Hematopoietic multipotent progenitor cell treated with erythropoietin and hydrocortisone succinate and interleukin-3 and kit ligand, for 17 days (in vitro differentiated cells): ENCODE measurements at regions not wholly inside any gene's neighbourhood (a gene's known extent, or its start where the extent isn't known, plus 50 kb on each side); places are given as distances from the start of the nearest gene placed in this dataset.

Experiments
- DNase-seq: peaks from one replicate; pipeline ENCODE4 v3.0.0-alpha.2; 2015; ENCODE audit warnings: low spot score

DNA sequence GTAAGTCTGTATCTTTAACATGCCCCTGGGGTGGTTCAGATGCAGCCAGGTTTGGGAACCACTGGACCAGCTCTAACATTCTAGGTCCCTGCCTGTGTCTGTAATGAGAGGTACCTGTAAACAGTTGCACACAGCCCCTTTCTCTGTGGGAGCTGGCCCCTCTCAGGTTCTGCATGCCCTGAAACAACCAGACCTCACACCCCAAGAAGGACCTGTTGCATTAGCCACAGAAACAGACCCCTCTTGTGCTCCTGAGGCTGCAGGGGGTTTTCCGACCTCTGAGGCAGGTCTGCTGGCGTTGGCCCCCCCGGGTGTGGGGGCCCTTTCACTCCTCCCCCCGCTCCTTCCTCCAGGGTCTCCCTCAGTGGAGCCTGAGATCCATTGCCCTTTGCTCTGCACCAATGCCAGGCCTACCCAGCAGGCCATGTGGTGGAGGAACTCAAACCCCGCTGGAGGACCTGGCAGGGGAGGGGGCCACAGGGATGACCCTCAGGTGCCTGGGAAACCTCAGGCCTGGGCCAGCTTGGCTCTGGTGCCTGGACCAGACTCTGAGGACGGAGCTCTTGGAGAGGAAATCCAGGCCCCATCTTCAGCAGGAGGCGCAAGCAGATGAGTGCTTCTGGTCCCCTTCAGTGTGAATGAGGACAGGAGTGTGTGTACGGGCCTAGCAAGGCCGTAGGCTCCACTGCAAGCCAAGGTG, 61.4 kb upstream of the PJA1 start:
- no peak for DNase-seq

DNA sequence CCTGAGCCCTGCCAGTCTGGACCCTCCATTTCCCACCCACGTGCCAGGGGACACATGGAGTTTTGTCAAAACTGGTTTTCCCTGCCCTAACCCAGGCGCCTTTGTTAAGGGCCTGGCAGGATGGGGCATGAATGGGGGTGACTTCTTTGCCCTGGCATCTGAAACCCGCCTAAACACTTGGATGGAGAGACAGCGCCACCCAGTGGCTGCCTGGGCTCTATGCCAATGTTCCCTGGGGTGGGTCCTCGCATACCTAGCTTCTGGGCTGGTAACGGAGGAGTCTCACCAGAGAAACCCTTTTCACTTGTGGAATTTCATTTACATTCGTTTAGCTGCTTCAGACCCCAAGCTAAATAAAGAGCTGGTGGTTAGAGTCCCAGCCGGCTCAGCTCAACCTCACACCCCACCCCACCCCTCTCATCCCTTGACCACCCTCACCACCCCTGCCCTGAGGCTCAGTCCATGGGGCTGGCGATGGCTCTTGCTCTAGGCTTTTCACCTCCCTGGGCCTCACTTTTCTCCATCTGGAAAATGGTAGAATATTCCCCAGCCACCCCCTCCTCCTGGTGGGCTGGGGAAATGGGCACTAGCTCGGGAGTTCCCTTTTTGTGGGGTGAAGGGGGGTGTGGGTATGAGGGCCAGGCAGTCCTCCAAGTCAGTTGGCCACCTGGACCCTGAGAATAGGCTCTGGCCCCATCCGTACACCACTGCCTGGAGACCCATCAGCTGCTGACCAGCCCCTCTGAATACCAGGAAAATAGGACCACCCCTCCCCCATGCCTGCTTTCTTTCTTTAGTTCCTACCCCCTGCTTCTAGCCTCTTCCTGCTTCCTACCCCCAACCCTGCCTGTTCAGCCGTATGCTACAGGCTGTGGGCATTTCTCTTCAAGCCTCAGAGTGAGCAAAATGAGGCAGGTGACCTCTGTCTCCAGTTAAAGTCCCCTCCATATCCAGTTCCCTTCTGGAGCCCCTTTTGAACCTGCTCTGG, 57.1 kb upstream of the PJA1 start:
- peak; percentile 39 for DNase-seq

- no peak for DNase-seq
Measured at GRCh38 chrX:69221239-69222102, 56.2 kb upstream of the PJA1 start.

DNA sequence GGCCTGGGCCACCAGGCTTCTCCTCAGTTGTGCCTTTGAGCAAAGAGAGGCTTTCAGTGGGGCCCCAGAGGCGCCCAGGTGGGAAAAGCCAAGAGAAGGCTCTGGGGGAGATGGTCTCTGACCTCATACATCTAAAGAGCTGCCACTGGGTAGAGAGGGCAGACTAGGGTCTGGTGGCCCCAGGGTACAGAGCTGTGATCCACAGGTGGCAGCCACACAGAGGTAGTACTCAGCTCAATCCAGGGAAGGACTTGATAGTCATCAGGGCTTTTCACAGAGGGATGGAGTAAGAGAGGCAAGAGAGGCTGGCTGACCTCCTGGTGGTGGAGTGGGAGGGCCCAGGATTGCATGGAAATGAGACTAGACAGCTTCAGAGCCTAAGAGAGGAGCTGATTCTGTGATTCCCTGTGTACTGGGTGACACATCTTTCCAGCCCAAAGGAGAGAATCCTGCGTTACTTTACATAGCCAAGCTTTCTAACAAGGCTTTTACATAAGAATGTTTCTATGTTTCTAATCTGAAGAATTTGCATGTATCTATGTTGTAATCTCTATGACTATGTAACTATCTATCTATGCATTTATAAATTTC, 53.2 kb upstream of the PJA1 start:
- DNase-seq = no peak

DNA sequence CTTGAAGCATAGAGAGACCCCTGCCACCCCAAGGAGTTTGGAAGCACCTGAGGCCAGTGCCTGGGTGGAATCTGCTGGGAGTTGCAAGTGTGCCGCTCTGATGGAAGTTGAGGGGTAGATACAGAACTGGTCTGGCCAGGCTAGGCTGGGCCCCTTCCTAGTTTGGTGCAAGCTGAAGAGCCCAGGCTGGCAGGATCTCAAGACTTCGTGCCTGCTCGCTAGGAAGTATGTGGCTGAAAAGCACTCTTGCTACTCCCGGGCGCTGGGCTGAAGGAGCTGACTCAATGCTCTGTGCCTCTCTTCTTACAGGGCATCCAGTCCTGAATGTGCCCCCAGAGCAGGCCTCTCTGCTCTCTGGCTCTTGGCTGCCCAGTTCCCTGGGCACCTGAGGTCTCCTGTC, 51.7 kb upstream of the PJA1 start:
- no peak for DNase-seq

GRCh38 chrX:69216446-69216845, 51.2 kb upstream of the PJA1 start:
- DNase-seq = no peak

DNA sequence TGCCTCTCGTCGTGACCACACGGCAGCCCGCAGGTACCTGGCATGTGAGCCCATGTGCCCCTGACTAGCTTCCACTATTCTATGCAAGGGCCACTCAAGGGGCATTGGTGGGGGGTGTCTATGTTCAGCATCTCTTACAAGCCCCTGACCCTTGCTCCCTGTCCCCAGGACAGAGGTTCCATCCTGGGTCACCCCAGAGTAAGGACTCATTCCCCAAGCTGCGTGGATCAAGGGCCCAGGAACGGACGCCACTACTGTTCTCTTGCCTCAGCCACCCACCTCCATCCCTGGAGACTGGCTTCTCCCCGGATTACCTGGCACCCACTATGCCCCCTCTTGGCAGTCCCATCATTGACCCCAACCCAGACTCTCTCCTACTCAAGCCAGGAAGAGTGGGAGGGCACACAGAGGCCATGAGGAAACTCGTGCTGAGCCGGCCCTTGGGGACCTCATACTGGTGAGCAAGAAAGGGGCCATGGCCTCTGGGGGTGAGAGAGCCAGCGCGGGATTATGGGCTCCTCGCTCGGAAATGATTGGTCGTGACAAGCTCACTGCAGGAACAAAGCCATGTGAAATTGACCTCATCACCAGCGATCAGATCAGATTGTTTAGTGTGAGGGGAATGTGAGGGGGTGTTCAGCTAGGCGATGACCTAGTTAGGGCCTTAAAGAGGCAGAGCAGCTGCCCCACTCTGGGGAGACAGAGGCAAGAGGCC, 50.1 kb upstream of the PJA1 start:
- no peak for DNase-seq
